Chondrocyte (in vitro differentiated cells): ENCODE measurements at regions not wholly inside any gene's neighbourhood (a gene's known extent, or its start where the extent isn't known, plus 50 kb on each side); places are given as distances from the start of the nearest gene placed in this dataset.
"Not testable (repeated sequence)": the region's sequence is repeated elsewhere in the genome, so short reads cannot be mapped to it uniquely, and the experiment has no call there.

Experiments
- DNase-seq: peaks from one replicate; pipeline ENCODE4 v3.0.0; 2021; ENCODE audit warnings: mixed read lengths, low spot score
- H3K27ac Mint-ChIP-seq: one replicate; pipeline ENCODE4 v1.8.0; 2021; ENCODE audit warnings: mild to moderate bottlenecking, moderate library complexity, mixed read lengths; ENCODE audit not compliant: unreplicated experiment
- H3K27me3 Mint-ChIP-seq: 2 replicates; pipeline ENCODE4 v1.8.0; 2021; ENCODE audit warnings: low read depth, mixed read lengths
- H3K36me3 Mint-ChIP-seq: 2 replicates; pipeline ENCODE4 v1.8.0; 2021; ENCODE audit warnings: low read depth, mixed read lengths
- H3K4me1 Mint-ChIP-seq: 2 replicates; pipeline ENCODE4 v1.8.0; 2021; ENCODE audit warnings: low read depth, mild to moderate bottlenecking, mixed read lengths
- H3K4me3 Mint-ChIP-seq: one replicate; pipeline ENCODE4 v1.8.0; 2021; ENCODE audit warnings: mild to moderate bottlenecking, moderate library complexity, mixed read lengths; ENCODE audit not compliant: unreplicated experiment
- H3K9me3 Mint-ChIP-seq: 2 replicates; pipeline ENCODE4 v1.8.0; 2021; ENCODE audit warnings: low read depth, mixed read lengths
- CTCF ChIP-seq: fragments of 200-600 bp; sonication (generic); IDR thresholded peaks from 2 replicates; pipeline ENCODE4 v1.5.0; 2021; ENCODE audit warnings: antibody characterized with exemption, mild to moderate bottlenecking, moderate library complexity

GRCh38 chr20:19056909-19057308, 155.5 kb upstream of the SLC24A3 start:
- Mint-ChIP-seq H3K4me1 (no peaks in the 10 kb centered on the region), H3K4me3 (no peak overlapping the region), H3K27me3 (no peaks in the 10 kb centered on the region), H3K27ac (no peak overlapping the region), H3K36me3 (no peaks in the 10 kb centered on the region), H3K9me3 (peaks cover 42% of the 10 kb centered on the region)
- DNase-seq: no peak
- no peak for TF ChIP-seq CTCF

- H3K27ac Mint-ChIP-seq, H3K36me3 Mint-ChIP-seq, DNase-seq, H3K4me1 Mint-ChIP-seq, H3K27me3 Mint-ChIP-seq, H3K4me3 Mint-ChIP-seq: not testable (repeated sequence)
- peaks cover 56% of the 10 kb centered on the region for H3K9me3 Mint-ChIP-seq
These were observed 147.7 kb upstream of the SLC24A3 start for GRCh38 chr20:19064788-19065187.

GRCh38 chr20:19067986-19068385, 144.5 kb upstream of the SLC24A3 start:
- peaks cover 33% of the 10 kb centered on the region for H3K9me3 Mint-ChIP-seq
- H3K36me3 Mint-ChIP-seq: no peaks in the 10 kb centered on the region
- TF ChIP-seq CTCF: no peak
- H3K4me3 Mint-ChIP-seq: no peak overlapping the region
- no peak for DNase-seq
- no peak overlapping the region for H3K27ac Mint-ChIP-seq
- H3K27me3 Mint-ChIP-seq: no peaks in the 10 kb centered on the region
- no peaks in the 10 kb centered on the region for H3K4me1 Mint-ChIP-seq

- Mint-ChIP-seq H3K4me3 (no peak overlapping the region), H3K9me3 (peaks cover 25% of the 10 kb centered on the region), H3K27me3 (no peaks in the 10 kb centered on the region), H3K36me3 (no peaks in the 10 kb centered on the region), H3K4me1 (no peaks in the 10 kb centered on the region), H3K27ac (no peak overlapping the region)
- no peak for TF ChIP-seq CTCF
- no peak for DNase-seq
These were observed 142.4 kb upstream of the SLC24A3 start for GRCh38 chr20:19070026-19070425.

- Mint-ChIP-seq H3K27ac (no peak overlapping the region), H3K36me3 (no peaks in the 10 kb centered on the region), H3K27me3 (no peaks in the 10 kb centered on the region), H3K4me1 (no peaks in the 10 kb centered on the region), H3K4me3 (no peak overlapping the region), H3K9me3 (peaks cover 21% of the 10 kb centered on the region)
- no peak for DNase-seq
- no peak for TF ChIP-seq CTCF
These were observed 141.6 kb upstream of the SLC24A3 start for GRCh38 chr20:19070681-19071445.

GRCh38 chr20:19071446-19071725, 141.1 kb upstream of the SLC24A3 start:
- H3K4me3 Mint-ChIP-seq: no peak overlapping the region
- no peak for TF ChIP-seq CTCF
- H3K27me3 Mint-ChIP-seq: no peaks in the 10 kb centered on the region
- H3K4me1 Mint-ChIP-seq: no peaks in the 10 kb centered on the region
- peaks cover 19% of the 10 kb centered on the region for H3K9me3 Mint-ChIP-seq
- no peaks in the 10 kb centered on the region for H3K36me3 Mint-ChIP-seq
- DNase-seq: no peak
- no peak overlapping the region for H3K27ac Mint-ChIP-seq
